ENCODE measurements at regions not wholly inside any gene's neighbourhood (a gene's known extent, or its start where the extent isn't known, plus 50 kb on each side); places are given as distances from the start of the nearest gene placed in this dataset.

DNA sequence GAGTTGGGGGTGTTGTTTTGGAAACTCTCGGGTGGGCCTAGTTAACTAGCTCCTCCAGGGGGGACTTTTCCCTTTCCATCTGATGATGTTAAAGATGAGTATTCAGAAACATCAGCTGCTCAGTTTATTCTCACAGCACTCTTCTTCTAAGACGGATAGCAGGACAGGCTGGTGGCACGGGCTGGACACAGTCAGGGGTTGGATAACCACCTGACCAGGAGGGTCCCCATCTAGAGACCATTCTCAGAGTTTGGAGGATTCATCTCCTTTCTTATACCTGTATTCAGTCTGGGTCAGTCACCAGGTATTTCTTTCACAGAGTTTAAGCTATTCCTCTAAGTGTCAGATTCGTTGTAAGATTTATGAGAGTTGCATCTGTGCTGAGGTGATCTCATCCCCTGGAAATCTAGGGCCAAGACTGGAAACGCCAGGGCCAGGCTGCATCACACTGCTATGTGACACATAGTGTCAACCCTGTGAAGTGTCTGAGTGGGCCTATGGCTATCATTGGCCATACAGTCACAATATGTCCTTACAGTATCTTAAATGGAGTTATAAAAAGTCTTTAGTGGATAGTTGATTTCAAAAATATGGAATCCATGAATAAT lies 111.7 kb downstream of the FAM50B start:
- TF ChIP-seq, protein P1, sequence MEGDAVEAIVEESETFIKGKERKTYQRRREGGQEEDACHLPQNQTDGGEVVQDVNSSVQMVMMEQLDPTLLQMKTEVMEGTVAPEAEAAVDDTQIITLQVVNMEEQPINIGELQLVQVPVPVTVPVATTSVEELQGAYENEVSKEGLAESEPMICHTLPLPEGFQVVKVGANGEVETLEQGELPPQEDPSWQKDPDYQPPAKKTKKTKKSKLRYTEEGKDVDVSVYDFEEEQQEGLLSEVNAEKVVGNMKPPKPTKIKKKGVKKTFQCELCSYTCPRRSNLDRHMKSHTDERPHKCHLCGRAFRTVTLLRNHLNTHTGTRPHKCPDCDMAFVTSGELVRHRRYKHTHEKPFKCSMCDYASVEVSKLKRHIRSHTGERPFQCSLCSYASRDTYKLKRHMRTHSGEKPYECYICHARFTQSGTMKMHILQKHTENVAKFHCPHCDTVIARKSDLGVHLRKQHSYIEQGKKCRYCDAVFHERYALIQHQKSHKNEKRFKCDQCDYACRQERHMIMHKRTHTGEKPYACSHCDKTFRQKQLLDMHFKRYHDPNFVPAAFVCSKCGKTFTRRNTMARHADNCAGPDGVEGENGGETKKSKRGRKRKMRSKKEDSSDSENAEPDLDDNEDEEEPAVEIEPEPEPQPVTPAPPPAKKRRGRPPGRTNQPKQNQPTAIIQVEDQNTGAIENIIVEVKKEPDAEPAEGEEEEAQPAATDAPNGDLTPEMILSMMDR (IDR thresholded peaks at IDR 0.05), result no peak
- no peak for TF ChIP-seq POLR2A (IDR thresholded peaks at IDR 0.05)

Data from tibial nerve (tissue), 3 donors.